Omental fat pad (tissue), 3 donors: ENCODE measurements at regions not wholly inside any gene's neighbourhood (a gene's known extent, or its start where the extent isn't known, plus 50 kb on each side); places are given as distances from the start of the nearest gene placed in this dataset.

Experiments used
- ATAC-seq: fragments of 150-250 bp; one replicate; pipeline ENCODE4 v1.9.1; 2016; ENCODE audit warnings: mild to moderate bottlenecking, moderate library complexity; ENCODE audit not compliant: low FRiP score
- DNase-seq: peaks from one replicate; pipeline ENCODE4 v3.0.0-alpha.2; 2019; ENCODE audit warnings: low spot score
- TF ChIP-seq, protein P1 (sequence below), 3 donors: fragments of 450-650 bp; IDR thresholded peaks; one replicate each; pipeline ENCODE4 v1.5.1; 2016 to 2017; ENCODE audit warnings: antibody characterized with exemption in 3 of 3, mild to moderate bottlenecking in 3 of 3, moderate library complexity in 2 of 3

DNA sequence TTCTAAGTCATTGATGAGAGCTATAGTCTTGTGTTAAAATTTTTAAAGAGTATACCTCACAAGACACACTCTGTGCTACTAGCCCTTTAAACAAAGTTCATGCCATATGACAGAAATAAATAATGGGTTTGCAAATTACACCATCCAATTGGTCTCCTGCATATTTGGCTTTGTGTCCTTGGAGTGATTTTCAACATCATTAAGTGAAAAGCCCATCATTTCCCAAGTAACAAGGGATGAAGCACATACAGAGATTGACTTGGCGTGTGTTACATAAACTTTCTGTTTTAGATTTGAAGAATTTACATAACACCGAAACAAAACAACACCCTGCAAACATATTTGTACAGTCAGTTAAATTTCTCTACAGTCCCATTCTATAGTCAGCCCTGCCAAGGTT is 216.9 kb upstream of the NEIL3 start:
- TF ChIP-seq, protein P1, sequence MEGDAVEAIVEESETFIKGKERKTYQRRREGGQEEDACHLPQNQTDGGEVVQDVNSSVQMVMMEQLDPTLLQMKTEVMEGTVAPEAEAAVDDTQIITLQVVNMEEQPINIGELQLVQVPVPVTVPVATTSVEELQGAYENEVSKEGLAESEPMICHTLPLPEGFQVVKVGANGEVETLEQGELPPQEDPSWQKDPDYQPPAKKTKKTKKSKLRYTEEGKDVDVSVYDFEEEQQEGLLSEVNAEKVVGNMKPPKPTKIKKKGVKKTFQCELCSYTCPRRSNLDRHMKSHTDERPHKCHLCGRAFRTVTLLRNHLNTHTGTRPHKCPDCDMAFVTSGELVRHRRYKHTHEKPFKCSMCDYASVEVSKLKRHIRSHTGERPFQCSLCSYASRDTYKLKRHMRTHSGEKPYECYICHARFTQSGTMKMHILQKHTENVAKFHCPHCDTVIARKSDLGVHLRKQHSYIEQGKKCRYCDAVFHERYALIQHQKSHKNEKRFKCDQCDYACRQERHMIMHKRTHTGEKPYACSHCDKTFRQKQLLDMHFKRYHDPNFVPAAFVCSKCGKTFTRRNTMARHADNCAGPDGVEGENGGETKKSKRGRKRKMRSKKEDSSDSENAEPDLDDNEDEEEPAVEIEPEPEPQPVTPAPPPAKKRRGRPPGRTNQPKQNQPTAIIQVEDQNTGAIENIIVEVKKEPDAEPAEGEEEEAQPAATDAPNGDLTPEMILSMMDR (IDR thresholded peaks at IDR 0.05) = no peak
- DNase-seq (no peak), ATAC-seq (no peak)

- DNase-seq (no peak), ATAC-seq (no peak)
- TF ChIP-seq, protein P1 (IDR thresholded peaks at IDR 0.05) = no peak
Observed at GRCh38 chr4:177093964-177094363, 215.7 kb upstream of the NEIL3 start.

GRCh38 chr4:177097291-177097690 is 212.4 kb upstream of the NEIL3 start:
- DNase-seq (no peak), ATAC-seq (no peak)
- TF ChIP-seq, protein P1 (IDR thresholded peaks at IDR 0.05) = no peak

DNA sequence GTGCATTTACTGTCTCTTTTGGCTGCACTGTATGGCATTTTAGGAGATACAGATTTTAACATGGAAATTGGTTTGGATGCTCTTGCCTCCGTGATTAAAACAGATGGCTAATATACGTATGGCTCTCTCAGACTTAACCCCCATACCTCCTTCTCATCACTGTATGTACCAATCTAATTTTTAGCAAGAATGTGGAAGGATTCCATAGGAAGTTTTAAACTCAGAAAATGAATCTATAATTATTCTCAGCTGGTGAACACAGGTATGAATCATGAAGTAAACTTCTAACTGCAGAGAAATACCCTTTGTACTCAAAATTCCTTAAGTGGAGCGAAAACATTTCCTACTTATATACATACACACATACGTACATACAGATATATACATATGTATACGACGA is 210.5 kb upstream of the NEIL3 start:
- TF ChIP-seq, protein P1 (IDR thresholded peaks at IDR 0.05) = no peak
- ATAC-seq (no peak), DNase-seq (no peak)

DNA sequence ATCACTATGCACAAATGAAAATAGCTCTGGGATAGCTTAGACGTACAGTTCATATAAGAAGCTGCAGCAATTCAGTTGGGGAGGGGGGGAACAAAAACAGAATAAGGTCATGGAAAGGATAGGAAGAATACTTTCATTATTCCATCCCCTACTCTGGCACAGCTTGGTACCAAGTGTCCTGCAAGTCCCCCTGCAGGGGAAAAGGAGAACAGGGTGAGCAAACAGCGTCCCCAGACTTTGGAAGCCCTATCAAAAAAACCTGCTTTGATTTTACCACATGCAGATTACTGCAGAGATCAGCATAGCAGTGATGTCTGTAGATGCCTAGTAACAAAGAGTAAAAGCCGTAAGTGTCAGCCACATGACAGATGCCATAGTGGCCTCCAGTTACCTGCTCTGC is 209.4 kb upstream of the NEIL3 start:
- DNase-seq = no peak
- no peak for ATAC-seq
- TF ChIP-seq, protein P1 (IDR thresholded peaks at IDR 0.05) = no peak

- ATAC-seq (no peak), DNase-seq (no peak)
- TF ChIP-seq, protein P1 (IDR thresholded peaks at IDR 0.05) = no peak
Observed at GRCh38 chr4:177103619-177104018, 206.1 kb upstream of the NEIL3 start.

DNA sequence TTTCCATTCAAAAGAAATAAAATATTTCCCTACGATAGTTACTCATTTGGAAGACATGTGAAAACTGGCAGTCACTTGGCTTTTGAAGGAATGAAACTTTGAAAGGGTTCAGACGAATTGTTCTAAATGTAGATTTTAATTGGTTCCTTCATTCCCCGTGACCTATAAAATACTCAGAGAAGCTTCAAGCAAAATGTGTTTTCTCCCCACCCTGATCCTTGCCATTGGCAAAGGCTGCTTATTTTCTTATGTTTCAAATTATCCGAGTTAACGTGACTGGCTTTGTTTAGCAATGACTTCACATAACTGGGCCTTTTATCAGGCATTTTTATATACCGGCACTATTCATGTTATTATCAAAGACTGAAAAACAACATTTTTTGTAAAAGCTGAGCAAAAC is 204.1 kb upstream of the NEIL3 start:
- TF ChIP-seq, protein P1 (IDR thresholded peaks at IDR 0.05) = no peak
- DNase-seq (no peak), ATAC-seq (no peak)
